Activated CD4-positive, alpha-beta memory T cell treated with anti-CD3 and anti-CD28 coated beads for 36 hours (primary cell): ENCODE measurements at regions not wholly inside any gene's neighbourhood (a gene's known extent, or its start where the extent isn't known, plus 50 kb on each side); places are given as distances from the start of the nearest gene placed in this dataset.

Source experiments
- CTCF ChIA-PET: fragments of 350-600 bp; sonication (Branson Sonifier 250); formaldehyde crosslinking; loops from one replicate; lab custom pipeline; 2021; ENCODE audit warnings: antibody characterized with exemption, inconsistent platforms; lab: Charles Lee
- POLR2A ChIA-PET: fragments of 350-600 bp; sonication (Branson Sonifier 250); formaldehyde crosslinking; loops from one replicate; lab custom pipeline; 2021; ENCODE audit warnings: antibody characterized with exemption; lab: Charles Lee
- DNase-seq: peaks from one replicate; pipeline ENCODE4 v3.0.0-alpha.2; 2020
- H3K27ac Mint-ChIP-seq: one replicate; pipeline ENCODE4 v1.8.0; 2021; ENCODE audit warnings: mixed read lengths
- H3K27me3 Mint-ChIP-seq: one replicate; pipeline ENCODE4 v1.8.0; 2021; ENCODE audit warnings: mixed read lengths
- H3K36me3 Mint-ChIP-seq: one replicate; pipeline ENCODE4 v1.8.0; 2021; ENCODE audit warnings: mixed read lengths
- H3K4me1 Mint-ChIP-seq: one replicate; pipeline ENCODE4 v1.8.0; 2021; ENCODE audit warnings: low read depth, mixed read lengths
- H3K4me3 Mint-ChIP-seq: one replicate; pipeline ENCODE4 v1.8.0; 2021; ENCODE audit warnings: mild to moderate bottlenecking, mixed read lengths
- H3K9me3 Mint-ChIP-seq: one replicate; pipeline ENCODE4 v1.8.0; 2021; ENCODE audit warnings: mixed read lengths
- intact Hi-C: fragments of 100-400 bp; cut with micrococcal nuclease; formaldehyde crosslinking; loops from one replicate; pipeline ENCODE4 v1.15.1; 2023

GRCh38 chr20:40525351-40525750, 163.7 kb downstream of the MAFB start:
- no peaks in the 10 kb centered on the region for H3K36me3 Mint-ChIP-seq
- no peaks in the 10 kb centered on the region for H3K9me3 Mint-ChIP-seq
- no peak for DNase-seq
- CTCF ChIA-PET, result no interaction called here
- no peak overlapping the region for H3K27ac Mint-ChIP-seq
- intact Hi-C loops, result no loop called here
- H3K4me1 Mint-ChIP-seq, result no peaks in the 10 kb centered on the region
- no peak overlapping the region for H3K4me3 Mint-ChIP-seq
- POLR2A ChIA-PET, result no interaction called here
- peaks cover 1% of the 10 kb centered on the region for H3K27me3 Mint-ChIP-seq

- Mint-ChIP-seq H3K27me3 (peaks cover 1% of the 10 kb centered on the region), H3K4me1 (no peaks in the 10 kb centered on the region), H3K27ac (no peak overlapping the region), H3K4me3 (no peak overlapping the region), H3K9me3 (no peaks in the 10 kb centered on the region), H3K36me3 (no peaks in the 10 kb centered on the region)
- POLR2A ChIA-PET, result no interaction called here
- CTCF ChIA-PET, result no interaction called here
- intact Hi-C loops, result no loop called here
- DNase-seq, result no peak
Observed at GRCh38 chr20:40524071-40524470, 165.0 kb downstream of the MAFB start.

- Mint-ChIP-seq H3K36me3 (no peaks in the 10 kb centered on the region), H3K9me3 (no peaks in the 10 kb centered on the region), H3K4me1 (no peaks in the 10 kb centered on the region), H3K27me3 (peaks cover 1% of the 10 kb centered on the region), H3K4me3 (no peak overlapping the region), H3K27ac (no peak overlapping the region)
- ChIA-PET CTCF (no interaction called here), POLR2A (no interaction called here)
- DNase-seq, result no peak
- intact Hi-C loops, result no loop called here
Observed at GRCh38 chr20:40522405-40522804, 166.6 kb downstream of the MAFB start.

GRCh38 chr20:40521962-40522361, 167.1 kb downstream of the MAFB start:
- Mint-ChIP-seq H3K4me3 (no peak overlapping the region), H3K36me3 (no peaks in the 10 kb centered on the region), H3K27ac (no peak overlapping the region), H3K9me3 (no peaks in the 10 kb centered on the region), H3K4me1 (no peaks in the 10 kb centered on the region), H3K27me3 (peaks cover 1% of the 10 kb centered on the region)
- intact Hi-C loops, result no loop called here
- POLR2A ChIA-PET, result no interaction called here
- CTCF ChIA-PET, result no interaction called here
- DNase-seq, result no peak

GRCh38 chr20:40519918-40520317, 169.1 kb downstream of the MAFB start:
- no peak for DNase-seq
- Mint-ChIP-seq H3K9me3 (no peaks in the 10 kb centered on the region), H3K27ac (no peak overlapping the region), H3K4me3 (no peak overlapping the region), H3K27me3 (peaks cover 1% of the 10 kb centered on the region), H3K36me3 (no peaks in the 10 kb centered on the region), H3K4me1 (no peaks in the 10 kb centered on the region)
- POLR2A ChIA-PET, result no interaction called here
- CTCF ChIA-PET, result no interaction called here
- intact Hi-C loops, result no loop called here

GRCh38 chr20:40512994-40513393, 176.0 kb downstream of the MAFB start:
- H3K4me3 Mint-ChIP-seq, result no peak overlapping the region
- no peak overlapping the region for H3K27ac Mint-ChIP-seq
- ChIA-PET POLR2A (no interaction called here), CTCF (no interaction called here)
- intact Hi-C loops, result no loop called here
- no peaks in the 10 kb centered on the region for H3K27me3 Mint-ChIP-seq
- no peaks in the 10 kb centered on the region for H3K36me3 Mint-ChIP-seq
- no peak for DNase-seq
- H3K9me3 Mint-ChIP-seq, result no peaks in the 10 kb centered on the region
- H3K4me1 Mint-ChIP-seq, result no peaks in the 10 kb centered on the region

- Mint-ChIP-seq H3K27me3 (no peaks in the 10 kb centered on the region), H3K9me3 (no peaks in the 10 kb centered on the region)
Observed at GRCh38 chr20:40512591-40512990, 176.4 kb downstream of the MAFB start.

GRCh38 chr20:40511478-40511877, 177.6 kb downstream of the MAFB start:
- intact Hi-C loops, result no loop called here
- no peak overlapping the region for H3K27ac Mint-ChIP-seq
- H3K9me3 Mint-ChIP-seq, result no peaks in the 10 kb centered on the region
- ChIA-PET CTCF (no interaction called here), POLR2A (no interaction called here)
- no peaks in the 10 kb centered on the region for H3K27me3 Mint-ChIP-seq
- H3K4me3 Mint-ChIP-seq, result no peak overlapping the region
- no peak for DNase-seq
- H3K36me3 Mint-ChIP-seq, result no peaks in the 10 kb centered on the region
- H3K4me1 Mint-ChIP-seq, result no peaks in the 10 kb centered on the region

More at GRCh38 chr20:40512591-40512990, 176.4 kb downstream of the MAFB start:
- ChIA-PET POLR2A (no interaction called here), CTCF (no interaction called here)
- intact Hi-C loops, result no loop called here
- no peaks in the 10 kb centered on the region for H3K36me3 Mint-ChIP-seq
- H3K4me3 Mint-ChIP-seq, result no peak overlapping the region
- no peak for DNase-seq
- H3K4me1 Mint-ChIP-seq, result no peaks in the 10 kb centered on the region
- H3K27ac Mint-ChIP-seq, result no peak overlapping the region

GRCh38 chr20:40510622-40511021, 178.4 kb downstream of the MAFB start:
- ChIA-PET POLR2A (no interaction called here), CTCF (no interaction called here)
- no peaks in the 10 kb centered on the region for H3K27me3 Mint-ChIP-seq
- no peak for DNase-seq
- intact Hi-C loops, result no loop called here
- H3K4me3 Mint-ChIP-seq, result no peak overlapping the region
- H3K36me3 Mint-ChIP-seq, result no peaks in the 10 kb centered on the region
- H3K4me1 Mint-ChIP-seq, result no peaks in the 10 kb centered on the region
- H3K27ac Mint-ChIP-seq, result no peak overlapping the region
- H3K9me3 Mint-ChIP-seq, result no peaks in the 10 kb centered on the region

GRCh38 chr20:40508821-40509220, 180.2 kb downstream of the MAFB start:
- POLR2A ChIA-PET, result no interaction called here

GRCh38 chr20:40506537-40506939, 182.5 kb downstream of the MAFB start:
- Mint-ChIP-seq H3K4me3 (no peak overlapping the region), H3K9me3 (no peaks in the 10 kb centered on the region), H3K4me1 (no peaks in the 10 kb centered on the region), H3K27me3 (no peaks in the 10 kb centered on the region), H3K27ac (no peak overlapping the region), H3K36me3 (no peaks in the 10 kb centered on the region)
- ChIA-PET CTCF (no interaction called here), POLR2A (no interaction called here)
- DNase-seq, result peak; percentile 46
- intact Hi-C loops, result no loop called here

More at GRCh38 chr20:40508821-40509220, 180.2 kb downstream of the MAFB start:
- intact Hi-C loops, result no loop called here
- Mint-ChIP-seq H3K36me3 (no peaks in the 10 kb centered on the region), H3K4me3 (no peak overlapping the region), H3K9me3 (no peaks in the 10 kb centered on the region), H3K4me1 (no peaks in the 10 kb centered on the region), H3K27me3 (no peaks in the 10 kb centered on the region), H3K27ac (no peak overlapping the region)
- DNase-seq, result no peak
- CTCF ChIA-PET, result no interaction called here

- intact Hi-C loops, result no loop called here
- no peak for DNase-seq
- CTCF ChIA-PET, result no interaction called here
- no peaks in the 10 kb centered on the region for H3K27me3 Mint-ChIP-seq
- no peak overlapping the region for H3K27ac Mint-ChIP-seq
- no peak overlapping the region for H3K4me3 Mint-ChIP-seq
- POLR2A ChIA-PET, result no interaction called here
- no peaks in the 10 kb centered on the region for H3K36me3 Mint-ChIP-seq
- H3K9me3 Mint-ChIP-seq, result no peaks in the 10 kb centered on the region
- no peaks in the 10 kb centered on the region for H3K4me1 Mint-ChIP-seq
Observed at GRCh38 chr20:40503119-40503518, 185.9 kb downstream of the MAFB start.

- intact Hi-C loops, result no loop called here
- H3K9me3 Mint-ChIP-seq, result no peaks in the 10 kb centered on the region
- no peak overlapping the region for H3K4me3 Mint-ChIP-seq
- H3K27me3 Mint-ChIP-seq, result no peaks in the 10 kb centered on the region
- DNase-seq, result no peak
- H3K27ac Mint-ChIP-seq, result no peak overlapping the region
- ChIA-PET CTCF (no interaction called here), POLR2A (interaction anchor here (0.6 kb wide), 1 partner anchor 221 kb away, joined by 3 read pairs; no protein-coding TSS in a partner anchor)
- H3K4me1 Mint-ChIP-seq, result no peaks in the 10 kb centered on the region
- no peaks in the 10 kb centered on the region for H3K36me3 Mint-ChIP-seq
Observed at GRCh38 chr20:40502576-40502975, 186.5 kb downstream of the MAFB start.
